ENCODE measurements at regions not wholly inside any gene's neighbourhood (a gene's known extent, or its start where the extent isn't known, plus 50 kb on each side); places are given as distances from the start of the nearest gene placed in this dataset.

DNA sequence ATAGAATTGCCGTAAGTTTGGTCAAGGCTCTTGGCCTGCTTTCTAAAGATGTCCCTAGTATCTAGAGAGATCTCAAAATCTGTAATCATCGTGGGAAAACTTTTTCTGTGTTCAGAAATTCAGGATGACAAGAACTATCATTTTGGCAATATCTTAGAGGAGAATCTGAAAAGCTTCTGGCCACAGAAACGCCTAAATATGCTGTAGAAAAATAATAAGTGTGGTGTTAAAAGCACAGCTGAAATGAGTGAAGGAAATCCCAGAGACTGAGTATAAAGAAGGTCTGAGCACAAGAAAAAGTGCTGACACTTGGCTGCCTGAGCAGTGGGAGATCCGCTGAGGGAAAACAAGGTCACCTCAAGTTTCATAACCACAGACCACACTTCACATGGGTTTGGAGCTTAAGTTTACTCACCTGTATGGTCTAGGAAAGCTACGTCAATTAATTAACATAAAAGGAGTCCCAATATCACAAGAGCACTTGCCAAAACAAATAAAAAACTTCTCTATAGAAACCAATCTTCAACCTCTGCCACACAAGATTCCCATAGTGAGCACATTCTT, 235.2 kb upstream of the IRF2BP2 start:
- H3K27me3 ChIP-seq (ENCODE audit: control insufficient read depth, insufficient read depth, low read length), result no peaks in the 10 kb centered on the region
- H3K9me3 ChIP-seq (ENCODE audit: control insufficient read depth, insufficient read depth, low read length), result no peaks in the 10 kb centered on the region; the same call in 1 of the 2 replicates
- no peak overlapping the region for H3K4me3 ChIP-seq (ENCODE audit: low read depth, low read length)
- ChIA-PET POLR2A (interaction anchor here (0.7 to 0.8 kb wide), 7 partner anchors 59 to 232 kb away, joined by 3 to 12 read pairs (median 5); no protein-coding TSS in a partner anchor), CTCF (interaction anchor here (0.5 to 0.7 kb wide), 3 partner anchors 120 to 244 kb away, joined by 3 read pairs; no protein-coding TSS in a partner anchor)
- H3K27ac ChIP-seq (ENCODE audit: low read depth, low read length), result no peak overlapping the region
- TF ChIP-seq, protein P1, sequence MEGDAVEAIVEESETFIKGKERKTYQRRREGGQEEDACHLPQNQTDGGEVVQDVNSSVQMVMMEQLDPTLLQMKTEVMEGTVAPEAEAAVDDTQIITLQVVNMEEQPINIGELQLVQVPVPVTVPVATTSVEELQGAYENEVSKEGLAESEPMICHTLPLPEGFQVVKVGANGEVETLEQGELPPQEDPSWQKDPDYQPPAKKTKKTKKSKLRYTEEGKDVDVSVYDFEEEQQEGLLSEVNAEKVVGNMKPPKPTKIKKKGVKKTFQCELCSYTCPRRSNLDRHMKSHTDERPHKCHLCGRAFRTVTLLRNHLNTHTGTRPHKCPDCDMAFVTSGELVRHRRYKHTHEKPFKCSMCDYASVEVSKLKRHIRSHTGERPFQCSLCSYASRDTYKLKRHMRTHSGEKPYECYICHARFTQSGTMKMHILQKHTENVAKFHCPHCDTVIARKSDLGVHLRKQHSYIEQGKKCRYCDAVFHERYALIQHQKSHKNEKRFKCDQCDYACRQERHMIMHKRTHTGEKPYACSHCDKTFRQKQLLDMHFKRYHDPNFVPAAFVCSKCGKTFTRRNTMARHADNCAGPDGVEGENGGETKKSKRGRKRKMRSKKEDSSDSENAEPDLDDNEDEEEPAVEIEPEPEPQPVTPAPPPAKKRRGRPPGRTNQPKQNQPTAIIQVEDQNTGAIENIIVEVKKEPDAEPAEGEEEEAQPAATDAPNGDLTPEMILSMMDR (IDR thresholded peaks at IDR 0.05; ENCODE audit: low read depth, low read length), result no peak
- no peak for DNase-seq (ENCODE audit: low read depth, low spot score)

DNA sequence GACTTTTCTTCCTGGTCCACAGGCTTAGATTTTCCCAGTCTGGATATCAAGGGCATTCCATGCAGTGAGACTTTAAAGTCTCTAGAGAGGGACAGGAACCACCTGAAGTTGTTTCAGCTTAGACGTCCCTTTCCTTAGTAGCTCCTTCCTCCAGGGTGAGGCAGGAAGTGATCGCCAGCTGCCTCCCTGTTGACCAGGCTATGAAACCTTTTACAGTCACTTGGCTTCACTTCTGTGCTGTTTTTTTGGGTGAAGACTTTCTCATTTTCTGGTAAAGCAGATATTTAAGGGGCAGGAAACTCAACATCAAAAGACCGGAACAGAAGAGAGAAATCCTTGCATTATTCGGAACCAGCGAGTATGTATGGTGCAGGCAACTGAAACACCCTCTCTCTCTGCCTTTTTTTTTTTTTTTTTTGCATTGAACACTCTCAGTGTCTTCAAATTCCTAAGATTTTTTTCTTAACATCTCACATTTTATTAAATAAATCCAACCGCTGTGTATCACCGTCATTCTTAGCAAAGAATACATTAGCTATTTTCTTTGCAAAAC, 234.6 kb upstream of the IRF2BP2 start:
- TF ChIP-seq, protein P1 (IDR thresholded peaks at IDR 0.05; ENCODE audit: low read depth, low read length), result no peak
- H3K27me3 ChIP-seq (ENCODE audit: control insufficient read depth, insufficient read depth, low read length), result no peaks in the 10 kb centered on the region
- no peaks in the 10 kb centered on the region; the same call in 1 of the 2 replicates for H3K9me3 ChIP-seq (ENCODE audit: control insufficient read depth, insufficient read depth, low read length)
- no peak overlapping the region for H3K4me3 ChIP-seq (ENCODE audit: low read depth, low read length)
- CTCF ChIA-PET, result interaction anchor here (0.5 to 0.7 kb wide), 2 partner anchors 121 to 196 kb away, joined by 3 read pairs; no protein-coding TSS in a partner anchor
- H3K27ac ChIP-seq (ENCODE audit: low read depth, low read length), result no peak overlapping the region
- POLR2A ChIA-PET, result interaction anchor here (0.7 to 0.8 kb wide), 7 partner anchors 60 to 233 kb away, joined by 3 to 12 read pairs (median 5); no protein-coding TSS in a partner anchor
- DNase-seq (ENCODE audit: low read depth, low spot score), result no peak

DNA sequence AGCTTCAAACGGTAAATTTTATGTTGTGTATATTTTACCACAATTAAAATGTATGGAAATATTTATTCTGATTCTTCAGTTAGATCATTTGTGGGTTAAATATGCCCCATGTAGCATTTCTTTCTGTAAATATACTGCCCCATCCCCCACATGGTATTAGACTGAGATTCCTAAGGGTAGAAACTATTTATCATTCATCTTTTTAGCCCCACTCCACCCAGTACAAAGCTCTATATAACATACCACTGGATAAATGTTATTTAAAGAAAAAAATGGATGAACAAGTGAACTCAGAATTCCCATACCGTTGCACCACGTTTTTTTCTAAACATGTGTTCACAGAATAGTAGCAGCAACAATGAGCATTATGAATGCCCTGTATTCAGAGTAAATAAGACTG, 234.0 kb upstream of the IRF2BP2 start:
- H3K27ac ChIP-seq (ENCODE audit: low read depth, low read length), result no peak overlapping the region

DNA sequence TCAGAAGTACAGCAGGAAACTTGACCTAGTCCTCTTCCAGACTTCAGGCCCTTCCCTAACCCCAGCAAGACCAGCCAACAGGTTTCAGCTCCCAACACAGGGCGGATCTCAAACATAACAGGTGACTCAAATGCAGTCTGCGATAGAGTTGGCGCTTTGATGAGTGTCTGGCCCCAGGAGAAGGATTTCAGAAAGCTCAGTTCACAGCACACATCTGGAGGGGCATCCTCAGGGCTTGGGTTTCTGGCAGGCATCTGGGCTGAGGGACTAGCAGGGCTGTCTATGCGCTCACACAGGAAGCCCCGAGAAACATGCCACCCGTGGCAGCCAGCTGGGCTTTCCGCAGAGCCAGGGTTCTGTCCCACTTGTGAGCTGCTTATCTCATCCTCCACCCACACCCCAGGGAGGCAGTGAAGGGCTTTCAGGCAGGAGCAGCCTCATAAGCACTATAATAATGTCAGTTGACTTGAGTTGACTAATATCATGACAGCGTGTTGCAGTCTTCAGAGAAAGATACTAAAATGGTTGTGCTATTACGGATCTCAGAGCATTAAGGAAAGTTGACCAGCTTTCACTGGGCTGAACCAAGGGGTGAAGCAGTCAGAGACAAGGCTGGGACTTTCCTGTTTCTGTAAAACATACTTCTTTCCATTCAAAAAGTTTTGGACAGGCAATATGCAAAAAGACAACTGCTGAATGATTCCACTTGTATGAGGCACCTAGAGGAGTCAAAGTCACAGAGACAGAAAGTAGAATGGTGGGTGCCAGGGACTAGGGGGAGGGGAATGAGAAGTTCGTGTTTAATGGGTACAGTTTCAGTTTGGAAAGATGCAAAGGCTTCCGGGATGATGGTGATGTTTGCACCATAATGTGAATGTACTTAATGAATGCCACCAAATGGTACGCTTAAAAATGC, 233.0 kb upstream of the IRF2BP2 start:
- no peak for DNase-seq (ENCODE audit: low read depth, low spot score)
- Histone ChIP-seq H3K4me3 (ENCODE audit: low read depth, low read length) (no peak overlapping the region), H3K27me3 (ENCODE audit: control insufficient read depth, insufficient read depth, low read length) (no peaks in the 10 kb centered on the region), H3K9me3 (ENCODE audit: control insufficient read depth, insufficient read depth, low read length) (no peaks in the 10 kb centered on the region; the same call in 1 of the 2 replicates), H3K27ac (ENCODE audit: low read depth, low read length) (no peak overlapping the region)
- POLR2A ChIA-PET, result no interaction called here
- TF ChIP-seq, protein P1 (IDR thresholded peaks at IDR 0.05; ENCODE audit: low read depth, low read length), result no peak
- CTCF ChIA-PET, result no interaction called here

More for the DNA sequence above, 234.0 kb upstream of the IRF2BP2 start:
- POLR2A ChIA-PET, result interaction anchor here (0.8 kb wide), 1 partner anchor 168 kb away, joined by 8 read pairs; no protein-coding TSS in a partner anchor
- TF ChIP-seq, protein P1 (IDR thresholded peaks at IDR 0.05; ENCODE audit: low read depth, low read length), result no peak
- CTCF ChIA-PET, result no interaction called here
- Histone ChIP-seq H3K9me3 (ENCODE audit: control insufficient read depth, insufficient read depth, low read length) (no peaks in the 10 kb centered on the region; the same call in 1 of the 2 replicates), H3K27me3 (ENCODE audit: control insufficient read depth, insufficient read depth, low read length) (no peaks in the 10 kb centered on the region), H3K4me3 (ENCODE audit: low read depth, low read length) (no peak overlapping the region)
- DNase-seq (ENCODE audit: low read depth, low spot score), result no peak

All from AG04450 (cell line).